ENCODE measurements at regions not wholly inside any gene's neighbourhood (a gene's known extent, or its start where the extent isn't known, plus 50 kb on each side); places are given as distances from the start of the nearest gene placed in this dataset.

GRCh38 chr12:103100257-103100831 lies 142.9 kb downstream of the ASCL1 start:
- DNase-seq: no peak

- no peak for DNase-seq
These were observed 144.8 kb downstream of the ASCL1 start for GRCh38 chr12:103102225-103102744.

- no peak for DNase-seq
These were observed 148.6 kb downstream of the ASCL1 start for GRCh38 chr12:103105971-103106597.

DNA sequence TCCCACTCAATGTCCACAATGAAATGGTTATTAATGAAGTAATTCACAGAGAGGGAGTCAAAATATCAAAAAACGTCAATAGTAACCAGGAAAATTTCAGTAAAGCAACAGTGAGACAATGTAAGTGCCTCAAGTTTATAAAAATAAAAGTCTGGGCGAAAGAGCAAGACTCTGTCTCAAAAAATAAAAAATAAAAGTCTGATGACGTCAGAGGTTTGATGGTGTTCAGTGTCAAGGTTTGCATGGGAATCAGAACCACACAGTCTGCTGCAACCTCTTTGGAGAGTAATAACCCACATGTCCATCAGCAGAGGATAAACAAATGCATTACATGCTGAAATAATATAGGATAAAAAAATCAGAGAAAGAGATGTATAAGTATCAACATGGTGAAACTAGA lies 152.4 kb downstream of the ASCL1 start:
- no peak for DNase-seq

GRCh38 chr12:103114296-103115055 lies 157.0 kb downstream of the ASCL1 start:
- DNase-seq: no peak

GRCh38 chr12:103128862-103129501 lies 171.5 kb downstream of the ASCL1 start:
- DNase-seq: no peak

DNA sequence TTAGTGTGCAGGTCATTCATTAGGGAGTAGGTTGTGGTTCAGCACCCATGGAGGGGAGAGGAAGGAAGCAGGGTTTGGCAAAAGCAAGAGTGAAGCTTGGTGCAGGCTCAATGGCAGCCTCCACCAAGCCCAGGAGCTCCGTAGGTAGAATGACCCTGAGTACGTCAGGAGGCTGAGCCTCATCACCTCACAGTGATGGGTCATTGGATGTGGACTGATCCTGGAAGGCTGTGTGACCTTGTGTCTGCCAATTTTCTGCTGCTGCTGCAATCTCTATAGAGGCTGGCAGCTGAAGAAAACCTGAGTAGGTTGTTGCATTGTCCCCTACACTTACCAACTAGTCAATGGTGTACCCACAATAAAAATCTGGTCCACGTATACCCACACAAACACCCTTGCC lies 173.1 kb downstream of the ASCL1 start:
- no peak for DNase-seq

DNA sequence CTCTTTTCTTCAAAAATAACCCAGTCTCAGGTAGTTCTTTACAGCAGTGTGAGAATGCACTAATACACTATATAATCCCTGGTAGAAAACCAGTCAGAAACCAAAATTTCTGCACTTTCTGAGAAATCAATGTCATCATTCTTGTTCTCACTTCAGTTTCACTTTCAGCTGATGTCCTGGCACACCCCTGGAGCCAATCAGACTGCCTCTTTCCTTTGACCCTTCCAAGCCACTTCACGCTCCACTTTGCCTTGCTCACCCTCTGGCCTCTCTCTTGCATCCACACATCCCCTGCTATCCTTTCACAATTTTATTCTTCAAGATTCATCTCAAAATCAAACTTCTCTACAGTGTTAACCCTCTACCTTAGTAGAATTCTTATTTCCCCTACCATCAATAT lies 181.1 kb downstream of the ASCL1 start:
- no peak for DNase-seq

GRCh38 chr12:103139876-103140275 lies 182.4 kb downstream of the ASCL1 start:
- no peak for DNase-seq

GRCh38 chr12:103140286-103140685 lies 182.8 kb downstream of the ASCL1 start:
- no peak for DNase-seq

DNA sequence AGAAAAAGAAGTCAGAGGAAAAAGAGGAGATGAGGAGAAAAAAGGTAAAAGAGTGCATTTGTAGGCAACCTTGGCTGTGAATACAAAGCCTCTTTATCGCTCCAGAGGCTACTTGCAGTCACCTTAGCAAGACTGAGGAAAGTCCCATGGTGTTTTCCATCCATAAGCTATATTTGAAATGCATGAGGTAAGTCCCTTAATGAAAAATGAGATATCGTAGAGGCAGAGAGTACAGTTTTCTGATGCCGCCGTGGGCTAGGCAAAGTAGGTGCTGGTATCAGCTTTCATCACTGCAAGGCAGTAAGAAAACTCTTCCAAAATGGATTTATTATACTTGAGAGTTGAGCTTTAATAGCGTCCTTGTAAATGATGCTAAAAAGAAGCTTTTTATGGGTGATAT lies 186.8 kb downstream of the ASCL1 start:
- DNase-seq: no peak

DNA sequence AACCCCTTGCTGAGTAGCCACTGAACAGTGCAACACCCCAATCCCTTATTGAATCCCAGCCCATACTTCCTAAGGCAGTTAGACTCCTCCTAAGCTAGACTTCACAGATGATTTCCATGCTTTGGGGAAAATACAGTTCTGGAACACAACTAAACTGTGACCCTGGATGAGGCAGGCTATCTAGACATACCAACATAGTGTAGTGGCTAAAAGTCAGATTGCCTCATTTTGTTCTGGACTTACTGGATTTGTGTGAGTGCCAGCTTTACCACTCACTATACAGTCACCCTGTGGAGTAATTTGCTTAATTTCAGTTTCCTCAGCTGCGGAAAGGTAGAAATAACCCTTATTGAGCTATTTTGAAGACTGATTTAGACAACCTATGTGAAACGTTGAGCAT lies 203.1 kb downstream of the ASCL1 start:
- no peak for DNase-seq

DNA sequence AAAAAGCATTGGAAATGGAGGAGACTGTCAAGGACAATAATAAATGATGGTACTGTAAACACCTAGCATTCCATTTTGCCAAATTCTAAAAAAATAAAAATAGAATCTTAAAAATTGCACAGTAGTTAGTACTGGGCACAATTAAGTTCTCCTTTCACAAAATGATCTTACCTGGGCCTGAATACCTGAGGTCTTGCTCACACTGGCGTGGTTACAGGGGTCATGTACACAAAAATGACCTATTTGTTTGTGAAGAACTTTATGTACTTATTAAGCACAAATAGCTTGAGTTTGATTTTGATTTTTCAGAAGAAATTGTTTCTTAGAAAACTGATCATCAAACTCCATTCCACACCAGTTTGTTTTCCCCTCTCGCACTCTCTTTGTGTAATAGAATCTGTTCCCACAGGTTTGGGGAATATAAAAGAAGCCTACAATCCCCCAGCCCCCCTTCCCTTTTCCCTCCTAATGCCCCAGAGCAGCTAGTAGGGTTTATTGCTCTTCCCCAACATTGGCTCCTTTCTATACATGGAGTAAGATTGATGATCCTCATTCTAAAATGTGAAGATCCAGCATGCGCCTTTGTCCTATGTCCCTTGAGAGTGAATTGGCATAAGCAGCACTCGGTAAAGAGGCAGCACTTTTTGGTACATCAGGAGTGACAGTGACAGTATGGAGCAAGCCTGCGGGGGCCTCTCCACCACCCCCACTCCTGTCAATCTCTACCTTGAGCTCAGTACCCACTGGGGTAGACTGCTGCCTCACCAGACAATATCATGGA lies 204.3 kb downstream of the ASCL1 start:
- DNase-seq: no peak

- no peak for DNase-seq
These were observed 209.5 kb downstream of the ASCL1 start for GRCh38 chr12:103166949-103167348.

GRCh38 chr12:103172447-103173112 lies 215.1 kb downstream of the ASCL1 start:
- DNase-seq: no peak

- no peak for DNase-seq
These were observed 218.2 kb downstream of the ASCL1 start for GRCh38 chr12:103175625-103176024.

GRCh38 chr12:103177639-103178255 lies 220.3 kb downstream of the ASCL1 start:
- no peak for DNase-seq

GRCh38 chr12:103178366-103179080 lies 221.0 kb downstream of the ASCL1 start:
- no peak for DNase-seq

- DNase-seq: no peak
These were observed 224.1 kb downstream of the ASCL1 start for GRCh38 chr12:103181366-103182152.

- no peak for DNase-seq
These were observed 224.8 kb downstream of the ASCL1 start for GRCh38 chr12:103182299-103182698.

Data from NCI-H526 (cell line).